Neuronal stem cell (in vitro differentiated cells): ENCODE measurements at regions not wholly inside any gene's neighbourhood (a gene's known extent, or its start where the extent isn't known, plus 50 kb on each side); places are given as distances from the start of the nearest gene placed in this dataset.

Source experiments
- DNase-seq: peaks from one replicate; pipeline ENCODE4 v3.0.0-alpha.2; 2013; ENCODE audit warnings: low spot score
- H2AFZ ChIP-seq: one replicate; pipeline ENCODE4 v1.6.1; 2013; ENCODE audit warnings: mild to moderate bottlenecking, low read length, inconsistent platforms
- H2AK5ac ChIP-seq: 2 replicates; pipeline ENCODE4 v1.6.1; 2013; ENCODE audit warnings: low read depth, mild to moderate bottlenecking, inconsistent platforms, low read length, moderate library complexity, mixed read lengths
- H2BK120ac ChIP-seq: 2 replicates; pipeline ENCODE4 v1.6.1; 2013; ENCODE audit warnings: low read depth, mild to moderate bottlenecking, inconsistent platforms, low read length, moderate library complexity, mixed read lengths
- H2BK12ac ChIP-seq: one replicate; pipeline ENCODE4 v1.6.1; 2013; ENCODE audit warnings: low read length, inconsistent platforms
- H2BK15ac ChIP-seq: 2 replicates; pipeline ENCODE4 v1.6.1; 2013; ENCODE audit warnings: mild to moderate bottlenecking, low read length, inconsistent platforms, mixed read lengths
- H2BK5ac ChIP-seq: one replicate; pipeline ENCODE4 v1.6.1; 2013; ENCODE audit warnings: inconsistent platforms, mild to moderate bottlenecking, low read length, moderate library complexity
- H3K14ac ChIP-seq: one replicate; pipeline ENCODE4 v1.6.1; 2013; ENCODE audit warnings: low read length, inconsistent platforms
- H3K18ac ChIP-seq: 2 replicates; pipeline ENCODE4 v1.6.1; 2013; ENCODE audit warnings: low read length, inconsistent platforms
- H3K23ac ChIP-seq: 2 replicates; pipeline ENCODE4 v1.6.1; 2013; ENCODE audit warnings: low read depth, mild to moderate bottlenecking, mixed read lengths, low read length, inconsistent platforms; ENCODE audit not compliant: poor library complexity
- H3K27ac ChIP-seq: replicated peaks from 3 replicates; pipeline ENCODE4 v1.5.1; 2013; ENCODE audit warnings: low read length, inconsistent platforms
- H3K27me3 ChIP-seq, 3 experiments: 2 replicates each; pipeline ENCODE4 v1.6.1; 2013; ENCODE audit warnings: low read length in 3 of 3, mild to moderate bottlenecking in 2 of 3, inconsistent platforms in 1 of 3, low read depth in 1 of 3, mixed read lengths in 1 of 3, moderate library complexity in 1 of 3; ENCODE audit not compliant: control insufficient read depth in 3 of 3, insufficient read depth in 3 of 3
- H3K36me3 ChIP-seq, 2 donors: replicated peaks in 1 of 2; 2 replicates each; pipeline ENCODE4 v1.6.1; 2013; ENCODE audit warnings: low read length in 2 of 2; ENCODE audit not compliant: control insufficient read depth in 2 of 2, insufficient read depth in 2 of 2
- H3K4ac ChIP-seq: 2 replicates; pipeline ENCODE4 v1.6.1; 2013; ENCODE audit warnings: inconsistent platforms, mild to moderate bottlenecking, low read length, moderate library complexity
- H3K4me1 ChIP-seq, 2 donors: 1 replicate in 1 of 2; 2 replicates in 1 of 2; pipeline ENCODE4 v1.6.1; 2013; ENCODE audit warnings: low read length in 2 of 2, low read depth in 1 of 2; ENCODE audit not compliant: control insufficient read depth in 2 of 2, insufficient read depth in 1 of 2
- H3K4me2 ChIP-seq: one replicate; pipeline ENCODE4 v1.6.1; 2013; ENCODE audit warnings: mild to moderate bottlenecking, low read length, inconsistent platforms; ENCODE audit not compliant: insufficient read depth, poor library complexity, severe bottlenecking
- H3K4me3 ChIP-seq, 2 donors: 2 replicates each; pipeline ENCODE4 v1.5.1; 2013; ENCODE audit warnings: low read length in 2 of 2, mild to moderate bottlenecking in 2 of 2, inconsistent platforms in 1 of 2, moderate library complexity in 1 of 2
- H3K79me1 ChIP-seq: one replicate; pipeline ENCODE4 v1.6.1; 2013; ENCODE audit warnings: low read depth, mild to moderate bottlenecking, inconsistent platforms, low read length, moderate library complexity
- H3K9ac ChIP-seq: one replicate; pipeline ENCODE4 v1.6.1; 2013; ENCODE audit warnings: mild to moderate bottlenecking, low read depth, low read length, inconsistent platforms; ENCODE audit not compliant: poor library complexity
- H3K9me3 ChIP-seq, 2 donors: replicated peaks in 1 of 2; 2 replicates each; pipeline versions ENCODE3 to v1.6.1; 2013; ENCODE audit warnings: low read length in 2 of 2, mild to moderate bottlenecking in 2 of 2, inconsistent platforms in 1 of 2, low read depth in 1 of 2, mixed read lengths in 1 of 2, moderate library complexity in 1 of 2; ENCODE audit not compliant: control insufficient read depth in 2 of 2, insufficient read depth in 1 of 2
- H4K8ac ChIP-seq: one replicate; pipeline ENCODE4 v1.6.1; 2013; ENCODE audit warnings: low read depth, mild to moderate bottlenecking, inconsistent platforms, low read length, moderate library complexity
- H4K91ac ChIP-seq: one replicate; pipeline ENCODE4 v1.6.1; 2013; ENCODE audit warnings: low read length, low read depth, mild to moderate bottlenecking, inconsistent platforms; ENCODE audit not compliant: poor library complexity
- WGBS, 2 donors: extraction: QIAGEN DNeasy Blood & Tissue Kit; methylation state at CpG; one replicate each; pipeline ENCODE4 v1.1.7; 2013; ENCODE audit warnings: missing lambda C conversion rate in 2 of 2, mixed read lengths in 1 of 2; ENCODE audit not compliant: insufficient read length in 2 of 2, insufficient replicate concordance in 1 of 2; ENCODE audit errors: extremely low coverage in 2 of 2; 5-methylcytosine and 5-hydroxymethylcytosine counted together

- Histone ChIP-seq H4K91ac (no peak overlapping the region), H2BK5ac (no peak overlapping the region), H3K4me1 (peaks cover 0 to 21% of the 10 kb centered on the region in 2 donors), H3K4ac (no peak overlapping the region), H3K9ac (no peak overlapping the region), H2BK12ac (no peak overlapping the region), H4K8ac (no peak overlapping the region), H3K4me3 (no peak overlapping the region), H2BK120ac (no peak overlapping the region), H3K79me1 (no peaks in the 10 kb centered on the region), H2AK5ac (no peak overlapping the region), H3K18ac (no peak overlapping the region), H3K4me2 (no peak overlapping the region), H2AFZ (no peak overlapping the region), H3K27ac (no peak overlapping the region), H3K27me3 (no peaks in the 10 kb centered on the region), H3K23ac (no peak overlapping the region), H3K36me3 (no peaks in the 10 kb centered on the region), H3K9me3 (peaks cover 0 to 2% of the 10 kb centered on the region in 2 donors), H2BK15ac (no peak overlapping the region), H3K14ac (no peak overlapping the region)
- WGBS, 2 donors: no CpG with 5 or more reads among the region's 6 CpGs
- no peak for DNase-seq
These were observed 310.0 kb upstream of the GATB start for GRCh38 chr4:152070854-152071253.

DNA sequence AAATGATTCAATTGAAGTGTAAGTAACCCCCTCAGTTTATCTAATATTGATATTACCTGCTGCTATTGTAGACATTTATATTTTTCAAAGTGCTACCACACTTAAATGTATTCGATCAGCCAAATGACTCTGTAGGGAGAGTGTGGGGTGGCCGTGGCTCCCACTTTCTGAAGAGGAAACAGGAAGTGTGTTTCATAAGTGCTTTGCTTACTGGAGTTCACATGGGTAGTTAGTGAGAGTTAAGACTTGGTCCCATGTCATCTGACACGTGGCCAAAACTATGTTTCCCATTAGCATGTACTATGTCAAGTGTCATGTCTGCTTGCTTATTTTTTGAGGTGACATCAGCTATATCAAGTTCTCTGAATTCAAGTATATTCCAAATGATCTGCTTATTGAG, 308.1 kb upstream of the GATB start:
- Histone ChIP-seq H3K18ac (no peak overlapping the region), H3K9ac (no peak overlapping the region), H4K91ac (no peak overlapping the region), H3K23ac (no peak overlapping the region), H3K27ac (no peak overlapping the region), H3K27me3 (no peaks in the 10 kb centered on the region), H3K4me2 (no peak overlapping the region), H2AFZ (no peak overlapping the region), H3K4me3 (no peak overlapping the region), H2BK120ac (no peak overlapping the region), H2AK5ac (no peak overlapping the region), H2BK15ac (no peak overlapping the region), H3K79me1 (no peaks in the 10 kb centered on the region), H4K8ac (no peak overlapping the region), H3K4me1 (peaks cover 0 to 15% of the 10 kb centered on the region in 2 donors), H2BK5ac (no peak overlapping the region), H3K4ac (no peak overlapping the region), H3K9me3 (peaks cover 0 to 2% of the 10 kb centered on the region in 2 donors), H3K14ac (no peak overlapping the region), H2BK12ac (no peak overlapping the region), H3K36me3 (no peaks in the 10 kb centered on the region)
- DNase-seq: no peak
- no CpG with 5 or more reads among the region's 3 CpGs for WGBS, 2 donors

GRCh38 chr4:152065545-152065944, 304.7 kb upstream of the GATB start:
- no peak overlapping the region for H2BK12ac ChIP-seq
- no peak overlapping the region for H3K9ac ChIP-seq
- no peak overlapping the region for H3K27ac ChIP-seq
- no peak overlapping the region for H2AK5ac ChIP-seq
- no peak overlapping the region for H3K23ac ChIP-seq
- no peak overlapping the region for H3K4ac ChIP-seq
- H3K79me1 ChIP-seq: no peaks in the 10 kb centered on the region
- no peak overlapping the region for H4K8ac ChIP-seq
- H3K27me3 ChIP-seq: no peaks in the 10 kb centered on the region
- H2BK15ac ChIP-seq: no peak overlapping the region
- no peak for DNase-seq
- H3K4me1 ChIP-seq: no peaks in the 10 kb centered on the region
- H3K9me3 ChIP-seq: peaks cover 0 to 2% of the 10 kb centered on the region in 2 donors
- H3K14ac ChIP-seq: no peak overlapping the region
- H2BK120ac ChIP-seq: no peak overlapping the region
- WGBS, 2 donors: no CpG with 5 or more reads among the region's 2 CpGs
- no peak overlapping the region for H2AFZ ChIP-seq
- H3K4me3 ChIP-seq: no peak overlapping the region
- H3K18ac ChIP-seq: no peak overlapping the region
- no peak overlapping the region for H2BK5ac ChIP-seq
- H3K4me2 ChIP-seq: no peak overlapping the region
- H3K36me3 ChIP-seq: no peaks in the 10 kb centered on the region
- H4K91ac ChIP-seq: no peak overlapping the region

- Histone ChIP-seq H3K79me1 (no peaks in the 10 kb centered on the region), H3K4me2 (no peak overlapping the region), H3K36me3 (no peaks in the 10 kb centered on the region), H3K4me3 (no peak overlapping the region), H2AK5ac (no peak overlapping the region), H2BK5ac (no peak overlapping the region), H2AFZ (no peak overlapping the region), H4K8ac (no peak overlapping the region), H2BK12ac (no peak overlapping the region), H3K4me1 (no peaks in the 10 kb centered on the region), H2BK120ac (no peak overlapping the region), H4K91ac (no peak overlapping the region), H3K9ac (no peak overlapping the region), H3K27ac (no peak overlapping the region), H3K18ac (no peak overlapping the region), H3K9me3 (peaks cover 0 to 2% of the 10 kb centered on the region in 2 donors), H3K14ac (no peak overlapping the region), H3K23ac (no peak overlapping the region), H2BK15ac (no peak overlapping the region), H3K4ac (no peak overlapping the region), H3K27me3 (no peaks in the 10 kb centered on the region)
- WGBS, 2 donors: no CpG with 5 or more reads among the region's 1 CpG
- no peak for DNase-seq
These were observed 303.9 kb upstream of the GATB start for GRCh38 chr4:152064753-152065152.
